Brain microvascular endothelial cell (primary cell): ENCODE measurements at regions not wholly inside any gene's neighbourhood (a gene's known extent, or its start where the extent isn't known, plus 50 kb on each side); places are given as distances from the start of the nearest gene placed in this dataset.
"Not testable (repeated sequence)": the region's sequence is repeated elsewhere in the genome, so short reads cannot be mapped to it uniquely, and the experiment has no call there.

Experiments used
- DNase-seq: peaks from one replicate; pipeline ENCODE4 v3.0.0-alpha.2; 2020
- H3K27ac ChIP-seq: fragments of 250-450 bp; sonication (Bioruptor Pico); 2 replicates; pipeline ENCODE4 v1.5.1; 2020; ENCODE audit warnings: mild to moderate bottlenecking, moderate library complexity
- H3K27me3 ChIP-seq: fragments of 250-450 bp; sonication (Bioruptor Pico); replicated peaks from 2 replicates; pipeline ENCODE4 v1.5.1; 2020; ENCODE audit warnings: mild to moderate bottlenecking
- H3K36me3 ChIP-seq: fragments of 250-450 bp; sonication (Bioruptor Pico); replicated peaks from 2 replicates; pipeline ENCODE4 v1.5.1; 2020; ENCODE audit warnings: mild to moderate bottlenecking
- H3K4me3 ChIP-seq: 2 replicates; pipeline ENCODE4 v1.5.1; 2011; ENCODE audit warnings: low read depth, mild to moderate bottlenecking, control low read depth, low read length, moderate library complexity
- CTCF ChIP-seq: IDR thresholded peaks from 2 replicates; pipeline ENCODE4 v1.5.1; 2011; ENCODE audit warnings: low read depth, mild to moderate bottlenecking, moderate library complexity, low read length, control low read depth, inconsistent platforms; ENCODE audit errors: missing control alignments
- in situ Hi-C: cut with HindIII; loops from 2 replicates; pipeline ENCODE4 v1.10.0; 2017; ENCODE audit warnings: low sequenced_read_pairs, low pct_ligation_motif_present

- Histone ChIP-seq H3K36me3 (no peaks in the 10 kb centered on the region), H3K27me3 (no peaks in the 10 kb centered on the region), H3K27ac (no peak overlapping the region), H3K4me3 (no peak overlapping the region)
- in situ Hi-C loops, result no loop called here
- no peak for DNase-seq
- no peak for TF ChIP-seq CTCF
Observed at GRCh38 chr14:82951171-82951570, 1417.5 kb upstream of the SEL1L start.

GRCh38 chr14:82963756-82964155 lies 1430.1 kb upstream of the SEL1L start:
- no peak for DNase-seq
- H3K27ac ChIP-seq, result no peak overlapping the region
- no peaks in the 10 kb centered on the region for H3K27me3 ChIP-seq
- in situ Hi-C loops, result no loop called here
- H3K4me3 ChIP-seq, result no peak overlapping the region
- no peaks in the 10 kb centered on the region for H3K36me3 ChIP-seq
- no peak for TF ChIP-seq CTCF

- no peak for TF ChIP-seq CTCF
Observed at GRCh38 chr14:82987502-82988124, 1454.0 kb upstream of the SEL1L start.

GRCh38 chr14:82994547-82994946 lies 1460.9 kb upstream of the SEL1L start:
- in situ Hi-C loops, H3K27ac ChIP-seq, H3K36me3 ChIP-seq, DNase-seq, H3K4me3 ChIP-seq, H3K27me3 ChIP-seq: not testable (repeated sequence)

More at GRCh38 chr14:82987502-82988124, 1454.0 kb upstream of the SEL1L start:
- Histone ChIP-seq H3K27ac (no peak overlapping the region), H3K4me3 (no peak overlapping the region), H3K36me3 (no peaks in the 10 kb centered on the region), H3K27me3 (no peaks in the 10 kb centered on the region)
- in situ Hi-C loops, result no loop called here
- DNase-seq, result no peak

- DNase-seq, result no peak
- TF ChIP-seq CTCF, result peak; percentile 47
- in situ Hi-C loops, result no loop called here
Observed at GRCh38 chr14:82999802-83000201, 1466.1 kb upstream of the SEL1L start.

GRCh38 chr14:83004456-83005006 lies 1470.9 kb upstream of the SEL1L start:
- in situ Hi-C loops, result no loop called here
- DNase-seq, result no peak
- H3K27me3 ChIP-seq, result no peaks in the 10 kb centered on the region
- no peak for TF ChIP-seq CTCF
- no peak overlapping the region for H3K27ac ChIP-seq
- H3K36me3 ChIP-seq, result no peaks in the 10 kb centered on the region
- no peak overlapping the region for H3K4me3 ChIP-seq

More at GRCh38 chr14:82999802-83000201, 1466.1 kb upstream of the SEL1L start:
- Histone ChIP-seq H3K36me3 (no peaks in the 10 kb centered on the region), H3K27me3 (no peaks in the 10 kb centered on the region), H3K27ac (no peak overlapping the region), H3K4me3 (no peak overlapping the region)
